OCI-LY1 (cell line): ENCODE measurements at regions not wholly inside any gene's neighbourhood (a gene's known extent, or its start where the extent isn't known, plus 50 kb on each side); places are given as distances from the start of the nearest gene placed in this dataset.
"Not testable (repeated sequence)": the region's sequence is repeated elsewhere in the genome, so short reads cannot be mapped to it uniquely, and the experiment has no call there.

Source experiments
- H2AFZ ChIP-seq: fragments of 200-600 bp; sonication (generic), shearing (Covaris generic); 2 replicates; pipeline ENCODE4 v1.6.0; 2014; ENCODE audit warnings: antibody characterized with exemption, mild to moderate bottlenecking, low read length
- H3F3A ChIP-seq: fragments of 200-600 bp; sonication (generic), shearing (Covaris generic); 2 replicates; pipeline ENCODE4 v1.6.0; 2014; ENCODE audit warnings: mild to moderate bottlenecking, antibody characterized with exemption, low read length, moderate library complexity; ENCODE audit not compliant: insufficient read depth
- H3K27ac ChIP-seq: fragments of 200-600 bp; sonication (generic); 2 replicates; pipeline ENCODE4 v1.5.1; 2014; ENCODE audit warnings: low read length, mixed run types, mild to moderate bottlenecking, low read depth; ENCODE audit not compliant: poor library complexity, severe bottlenecking
- H3K27me3 ChIP-seq: fragments of 200-600 bp; sonication (generic); 2 replicates; pipeline ENCODE4 v1.6.0; 2014; ENCODE audit warnings: antibody characterized with exemption, mild to moderate bottlenecking, low read length, moderate library complexity; ENCODE audit not compliant: insufficient read depth
- H3K36me3 ChIP-seq: fragments of 200-600 bp; sonication (generic); 2 replicates; pipeline ENCODE4 v1.6.1; 2014; ENCODE audit warnings: mild to moderate bottlenecking, antibody characterized with exemption, low read length, moderate library complexity, mixed read lengths; ENCODE audit not compliant: insufficient read depth
- H3K4me1 ChIP-seq: fragments of 200-600 bp; sonication (generic); 2 replicates; pipeline ENCODE4 v1.5.1; 2014; ENCODE audit warnings: mild to moderate bottlenecking, low read length, moderate library complexity; ENCODE audit not compliant: insufficient read depth, severe bottlenecking
- H3K4me2 ChIP-seq: fragments of 200-600 bp; sonication (generic), shearing (Covaris generic); 2 replicates; pipeline ENCODE4 v1.6.1; 2014; ENCODE audit warnings: low read length
- H3K4me3 ChIP-seq: fragments of 200-600 bp; sonication (generic); 2 replicates; pipeline ENCODE4 v1.5.1; 2014; ENCODE audit warnings: low read length, low read depth, mild to moderate bottlenecking, mixed read lengths; ENCODE audit not compliant: poor library complexity, severe bottlenecking
- H3K79me2 ChIP-seq: fragments of 200-600 bp; shearing (Covaris generic); 2 replicates; pipeline ENCODE4 v1.6.1; 2016; ENCODE audit warnings: mixed run types, low read length, mixed read lengths; ENCODE audit not compliant: insufficient read depth
- H3K9ac ChIP-seq: fragments of 200-600 bp; sonication (generic), shearing (Covaris generic); 2 replicates; pipeline ENCODE4 v1.6.1; 2014; ENCODE audit warnings: mild to moderate bottlenecking, low read length, mixed read lengths
- H3K9me2 ChIP-seq: fragments of 200-600 bp; sonication (generic), shearing (Covaris generic); 2 replicates; pipeline ENCODE4 v1.6.1; 2014; ENCODE audit warnings: low read depth, mild to moderate bottlenecking, low read length, mixed read lengths
- H3K9me3 ChIP-seq: fragments of 200-600 bp; shearing (Covaris generic); 2 replicates; pipeline ENCODE4 v1.6.1; 2014; ENCODE audit warnings: low read length, mixed read lengths
- H4K20me1 ChIP-seq: fragments of 200-600 bp; sonication (generic), shearing (Covaris generic); 2 replicates; pipeline ENCODE4 v1.6.0; 2016; ENCODE audit warnings: mild to moderate bottlenecking, low read length; ENCODE audit not compliant: insufficient read depth
- EZH2 ChIP-seq: fragments of 200-600 bp; sonication (generic), shearing (Covaris generic); IDR thresholded peaks from 2 replicates; pipeline ENCODE4 v1.8.0; 2017; ENCODE audit warnings: borderline replicate concordance, mixed run types, mild to moderate bottlenecking, antibody characterized with exemption, low read length, moderate library complexity, mixed read lengths
- TF ChIP-seq, protein P1 (sequence below): fragments of 200-600 bp; sonication (generic), shearing (Covaris generic); IDR thresholded peaks from 2 replicates; pipeline ENCODE4 v1.5.1; 2017; ENCODE audit warnings: mild to moderate bottlenecking, antibody characterized with exemption, low read length, moderate library complexity, mixed read lengths

DNA sequence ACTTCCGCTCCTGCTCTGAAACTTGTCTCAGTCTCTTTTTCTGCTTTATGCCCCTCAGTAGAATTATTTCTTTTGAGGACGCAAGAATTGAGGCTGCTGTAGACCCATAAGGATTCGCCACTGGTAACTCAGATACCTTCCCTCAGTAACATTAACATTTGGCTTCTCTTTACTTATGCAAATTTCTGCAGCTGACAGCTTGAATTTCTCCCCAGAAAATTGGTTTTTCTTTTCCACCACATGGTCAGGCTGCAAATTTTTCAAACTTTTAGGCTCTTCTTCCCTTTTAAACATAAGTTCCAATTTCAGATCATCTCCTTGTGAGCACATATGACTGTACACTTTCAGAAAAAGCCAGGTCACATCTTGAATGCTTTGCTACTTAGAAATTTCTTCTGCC, 839.3 kb upstream of the GRIA3 start:
- no peaks in the 10 kb centered on the region for H3K36me3 ChIP-seq
- no peaks in the 10 kb centered on the region for H3K9me3 ChIP-seq
- no peaks in the 10 kb centered on the region for H3K79me2 ChIP-seq
- H3K9ac ChIP-seq = no peak overlapping the region
- no peaks in the 10 kb centered on the region for H3K27me3 ChIP-seq
- H3K9me2 ChIP-seq = no peaks in the 10 kb centered on the region
- no peak overlapping the region for H2AFZ ChIP-seq
- no peaks in the 10 kb centered on the region for H4K20me1 ChIP-seq
- TF ChIP-seq, protein P1, sequence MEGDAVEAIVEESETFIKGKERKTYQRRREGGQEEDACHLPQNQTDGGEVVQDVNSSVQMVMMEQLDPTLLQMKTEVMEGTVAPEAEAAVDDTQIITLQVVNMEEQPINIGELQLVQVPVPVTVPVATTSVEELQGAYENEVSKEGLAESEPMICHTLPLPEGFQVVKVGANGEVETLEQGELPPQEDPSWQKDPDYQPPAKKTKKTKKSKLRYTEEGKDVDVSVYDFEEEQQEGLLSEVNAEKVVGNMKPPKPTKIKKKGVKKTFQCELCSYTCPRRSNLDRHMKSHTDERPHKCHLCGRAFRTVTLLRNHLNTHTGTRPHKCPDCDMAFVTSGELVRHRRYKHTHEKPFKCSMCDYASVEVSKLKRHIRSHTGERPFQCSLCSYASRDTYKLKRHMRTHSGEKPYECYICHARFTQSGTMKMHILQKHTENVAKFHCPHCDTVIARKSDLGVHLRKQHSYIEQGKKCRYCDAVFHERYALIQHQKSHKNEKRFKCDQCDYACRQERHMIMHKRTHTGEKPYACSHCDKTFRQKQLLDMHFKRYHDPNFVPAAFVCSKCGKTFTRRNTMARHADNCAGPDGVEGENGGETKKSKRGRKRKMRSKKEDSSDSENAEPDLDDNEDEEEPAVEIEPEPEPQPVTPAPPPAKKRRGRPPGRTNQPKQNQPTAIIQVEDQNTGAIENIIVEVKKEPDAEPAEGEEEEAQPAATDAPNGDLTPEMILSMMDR = no peak
- TF ChIP-seq EZH2 = no peak
- H3K4me1 ChIP-seq = no peaks in the 10 kb centered on the region
- no peak overlapping the region for H3K4me3 ChIP-seq
- H3K27ac ChIP-seq = no peak overlapping the region
- no peaks in the 10 kb centered on the region for H3F3A ChIP-seq
- H3K4me2 ChIP-seq = no peak overlapping the region

DNA sequence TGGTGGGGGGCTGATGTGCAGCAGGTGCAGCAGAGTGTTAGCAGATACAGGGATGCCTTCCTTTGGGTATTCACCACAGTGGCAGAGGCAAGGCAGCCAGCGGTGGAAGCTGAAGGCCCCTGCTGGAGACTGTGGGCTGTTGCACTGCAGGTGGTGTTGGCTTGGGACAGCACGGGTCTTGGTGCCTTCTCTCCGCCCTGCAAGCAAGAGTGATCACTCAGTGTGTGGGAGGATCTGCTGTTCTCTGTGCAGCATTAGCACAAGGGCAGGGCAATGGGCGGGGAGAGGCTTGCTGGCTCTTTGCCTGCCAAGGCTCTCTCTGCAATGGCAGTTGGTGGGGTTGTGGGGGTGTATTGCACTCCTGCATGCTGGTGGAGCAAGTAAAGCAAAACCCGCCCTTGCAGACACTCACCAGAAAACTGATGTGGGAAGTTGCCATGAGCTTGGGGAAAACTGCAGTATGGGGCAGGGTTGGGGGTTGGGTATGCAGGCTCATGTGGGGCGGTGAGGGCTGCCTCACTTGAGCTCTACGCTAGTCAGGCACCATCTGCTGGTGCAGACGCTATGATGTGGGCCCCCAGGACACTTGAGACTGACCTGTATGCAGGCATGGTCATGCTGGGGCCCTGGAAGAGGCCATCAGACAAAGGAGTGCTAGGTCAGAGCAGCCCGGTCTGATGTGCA, 820.8 kb upstream of the GRIA3 start:
- no peak overlapping the region for H3K9ac ChIP-seq
- no peak for TF ChIP-seq EZH2
- TF ChIP-seq, protein P1 = no peak
- H3K9me2 ChIP-seq = no peaks in the 10 kb centered on the region
- H3F3A ChIP-seq = no peaks in the 10 kb centered on the region
- no peaks in the 10 kb centered on the region for H3K79me2 ChIP-seq
- no peak overlapping the region for H3K4me3 ChIP-seq
- H3K27ac ChIP-seq = no peak overlapping the region
- no peaks in the 10 kb centered on the region for H3K9me3 ChIP-seq
- H4K20me1 ChIP-seq = no peaks in the 10 kb centered on the region
- no peak overlapping the region for H3K4me2 ChIP-seq
- no peaks in the 10 kb centered on the region for H3K4me1 ChIP-seq
- H3K27me3 ChIP-seq = no peaks in the 10 kb centered on the region
- no peak overlapping the region for H2AFZ ChIP-seq
- H3K36me3 ChIP-seq = no peaks in the 10 kb centered on the region

DNA sequence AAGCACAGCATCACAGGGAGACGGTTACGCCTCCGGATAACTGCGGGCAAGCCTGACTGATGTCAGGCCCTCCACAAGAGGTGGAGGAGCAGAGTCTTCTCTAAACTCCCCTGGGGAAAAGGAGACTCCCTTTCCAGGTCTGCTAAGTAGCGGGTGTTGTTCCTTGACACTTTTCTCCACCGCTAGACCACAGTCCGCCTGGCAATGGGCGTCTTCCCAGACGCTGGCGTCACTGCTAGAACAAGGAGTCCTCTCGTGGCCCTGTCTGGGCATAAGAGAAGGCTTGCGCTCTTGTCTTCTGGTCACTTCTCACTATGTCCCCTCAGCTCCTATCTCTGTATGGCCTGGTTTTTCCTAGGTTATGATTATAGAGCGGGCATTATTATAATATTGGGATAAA, 808.5 kb upstream of the GRIA3 start:
- H3K79me2 ChIP-seq, H3K36me3 ChIP-seq, H3K9me2 ChIP-seq, H3K4me3 ChIP-seq, H3K27ac ChIP-seq, H4K20me1 ChIP-seq, H2AFZ ChIP-seq, H3K4me2 ChIP-seq, H3K9ac ChIP-seq, H3K9me3 ChIP-seq, H3F3A ChIP-seq, H3K4me1 ChIP-seq, H3K27me3 ChIP-seq: not testable (repeated sequence)

- H3K4me3 ChIP-seq = no peak overlapping the region
- H3F3A ChIP-seq = no peaks in the 10 kb centered on the region
- no peak overlapping the region for H3K9ac ChIP-seq
- H3K4me1 ChIP-seq = no peaks in the 10 kb centered on the region
- H4K20me1 ChIP-seq = no peaks in the 10 kb centered on the region
- H3K9me3 ChIP-seq = no peaks in the 10 kb centered on the region
- no peaks in the 10 kb centered on the region for H3K9me2 ChIP-seq
- H3K27ac ChIP-seq = no peak overlapping the region
- no peaks in the 10 kb centered on the region for H3K27me3 ChIP-seq
- no peak overlapping the region for H3K4me2 ChIP-seq
- no peak for TF ChIP-seq EZH2
- TF ChIP-seq, protein P1 = no peak
- H2AFZ ChIP-seq = no peak overlapping the region
- no peaks in the 10 kb centered on the region for H3K79me2 ChIP-seq
- H3K36me3 ChIP-seq = no peaks in the 10 kb centered on the region
Observed at GRCh38 chrX:122389005-122389404, 795.1 kb upstream of the GRIA3 start.
